ENCODE measurements at regions not wholly inside any gene's neighbourhood (a gene's known extent, or its start where the extent isn't known, plus 50 kb on each side); places are given as distances from the start of the nearest gene placed in this dataset.

DNA sequence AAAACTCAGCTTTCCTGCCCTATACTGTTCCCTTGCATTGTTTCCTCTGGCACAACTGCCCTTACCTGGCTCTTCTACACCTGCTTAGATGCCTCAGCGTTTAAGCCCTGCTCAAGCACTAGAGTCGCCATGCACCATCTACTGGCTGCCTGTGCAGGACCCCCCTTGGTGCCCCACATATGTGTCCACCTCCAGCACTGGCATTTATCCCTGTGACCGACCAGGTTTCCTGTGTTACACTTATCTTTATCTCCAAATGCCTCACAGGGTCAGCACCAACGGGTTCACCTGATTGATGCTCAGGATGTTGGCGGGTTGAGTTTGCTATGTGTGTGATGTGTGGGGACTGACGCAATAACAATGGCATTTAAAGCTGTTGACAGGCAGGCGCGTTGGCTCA, 177.5 kb downstream of the TMEM18 start:
- TF ChIP-seq, protein P1, sequence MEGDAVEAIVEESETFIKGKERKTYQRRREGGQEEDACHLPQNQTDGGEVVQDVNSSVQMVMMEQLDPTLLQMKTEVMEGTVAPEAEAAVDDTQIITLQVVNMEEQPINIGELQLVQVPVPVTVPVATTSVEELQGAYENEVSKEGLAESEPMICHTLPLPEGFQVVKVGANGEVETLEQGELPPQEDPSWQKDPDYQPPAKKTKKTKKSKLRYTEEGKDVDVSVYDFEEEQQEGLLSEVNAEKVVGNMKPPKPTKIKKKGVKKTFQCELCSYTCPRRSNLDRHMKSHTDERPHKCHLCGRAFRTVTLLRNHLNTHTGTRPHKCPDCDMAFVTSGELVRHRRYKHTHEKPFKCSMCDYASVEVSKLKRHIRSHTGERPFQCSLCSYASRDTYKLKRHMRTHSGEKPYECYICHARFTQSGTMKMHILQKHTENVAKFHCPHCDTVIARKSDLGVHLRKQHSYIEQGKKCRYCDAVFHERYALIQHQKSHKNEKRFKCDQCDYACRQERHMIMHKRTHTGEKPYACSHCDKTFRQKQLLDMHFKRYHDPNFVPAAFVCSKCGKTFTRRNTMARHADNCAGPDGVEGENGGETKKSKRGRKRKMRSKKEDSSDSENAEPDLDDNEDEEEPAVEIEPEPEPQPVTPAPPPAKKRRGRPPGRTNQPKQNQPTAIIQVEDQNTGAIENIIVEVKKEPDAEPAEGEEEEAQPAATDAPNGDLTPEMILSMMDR (IDR thresholded peaks at IDR 0.05): no peak

DNA sequence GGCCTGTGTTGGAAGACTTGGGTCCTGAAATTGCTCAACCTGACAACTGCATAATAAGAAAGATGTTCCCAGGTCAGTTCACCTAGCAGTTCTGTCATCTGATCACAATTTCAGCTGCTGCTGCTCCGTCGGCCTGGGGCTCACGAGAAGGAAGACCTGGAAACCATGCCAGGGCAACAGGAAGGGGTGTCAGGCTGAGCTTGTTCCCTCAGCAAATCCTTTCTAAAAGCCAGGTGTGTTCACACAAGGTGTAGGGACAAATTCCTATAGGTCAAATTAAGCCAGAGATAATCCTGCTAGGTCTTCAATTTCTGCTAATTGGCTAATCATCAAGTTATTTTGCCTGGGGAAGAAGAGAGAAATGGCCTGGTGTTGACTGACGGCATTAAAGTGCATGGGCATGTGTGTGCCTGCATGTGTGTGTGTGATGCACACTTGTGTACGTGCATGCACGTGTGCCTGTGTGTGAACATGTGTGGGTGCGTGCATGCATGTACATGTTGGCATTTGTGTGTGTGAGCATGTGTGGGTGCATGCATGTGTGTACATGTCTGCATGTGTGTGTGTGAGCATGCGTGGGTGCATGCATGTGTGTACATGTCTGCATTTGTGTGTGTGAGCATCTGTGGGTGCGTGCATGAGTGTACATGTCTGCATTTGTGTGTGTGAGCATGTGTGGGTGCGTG, 178.6 kb downstream of the TMEM18 start:
- TF ChIP-seq, protein P1 (IDR thresholded peaks at IDR 0.05): no peak

DNA sequence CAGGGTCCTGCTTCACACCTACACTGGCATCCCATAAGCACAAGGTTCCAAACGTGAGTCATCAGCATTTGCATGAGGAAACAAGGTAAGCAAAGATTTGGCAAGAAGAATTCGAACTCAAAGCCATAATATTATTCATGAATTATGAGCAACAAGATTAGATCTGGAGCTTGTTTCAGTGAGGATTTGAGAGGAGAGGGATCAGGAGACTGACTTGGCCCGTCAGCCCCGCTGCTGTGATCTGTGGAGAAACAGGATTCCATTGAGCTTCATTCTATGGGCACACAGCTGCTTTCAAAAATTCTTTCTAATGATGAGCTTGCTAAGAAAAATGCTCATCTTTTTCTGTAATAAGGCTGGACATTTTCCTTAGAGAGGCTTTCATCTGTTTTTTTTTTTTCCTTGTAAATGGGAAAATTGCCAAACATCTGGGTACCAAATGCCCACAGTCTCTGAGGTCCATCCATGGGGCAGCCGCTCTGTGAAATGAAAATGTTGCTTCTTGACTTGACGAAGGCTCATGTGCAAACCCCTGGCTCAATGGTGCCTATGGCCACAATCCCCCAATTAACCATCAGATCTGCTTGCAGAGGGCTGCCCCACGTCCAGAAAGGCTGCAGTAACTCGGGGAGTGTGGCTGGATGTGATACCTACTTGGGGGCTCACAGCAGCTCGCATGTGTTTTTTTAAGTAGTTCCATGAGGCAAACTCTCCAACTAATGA, 179.3 kb downstream of the TMEM18 start:
- TF ChIP-seq, protein P1 (IDR thresholded peaks at IDR 0.05): no peak

DNA sequence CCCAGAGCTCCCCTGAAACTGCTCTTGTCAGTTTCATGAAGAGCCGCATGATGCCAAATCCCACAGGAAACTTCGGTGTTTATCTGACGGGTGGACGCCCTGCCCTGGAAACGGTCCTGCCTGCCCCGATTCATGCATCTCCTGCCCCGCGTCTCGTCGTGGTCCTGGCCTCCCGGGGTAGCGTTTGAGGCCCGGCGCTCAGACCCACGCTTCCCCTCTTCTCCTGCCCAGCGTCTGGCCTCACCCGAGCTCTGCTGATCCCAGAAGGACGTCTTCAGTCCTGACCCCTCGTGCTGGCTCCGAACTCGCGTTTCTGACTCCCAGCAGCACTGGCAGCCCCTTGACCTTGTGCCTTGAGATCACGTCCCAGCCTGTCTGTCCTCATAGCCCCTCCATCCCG, 180.5 kb downstream of the TMEM18 start:
- TF ChIP-seq, protein P1 (IDR thresholded peaks at IDR 0.05): no peak

DNA sequence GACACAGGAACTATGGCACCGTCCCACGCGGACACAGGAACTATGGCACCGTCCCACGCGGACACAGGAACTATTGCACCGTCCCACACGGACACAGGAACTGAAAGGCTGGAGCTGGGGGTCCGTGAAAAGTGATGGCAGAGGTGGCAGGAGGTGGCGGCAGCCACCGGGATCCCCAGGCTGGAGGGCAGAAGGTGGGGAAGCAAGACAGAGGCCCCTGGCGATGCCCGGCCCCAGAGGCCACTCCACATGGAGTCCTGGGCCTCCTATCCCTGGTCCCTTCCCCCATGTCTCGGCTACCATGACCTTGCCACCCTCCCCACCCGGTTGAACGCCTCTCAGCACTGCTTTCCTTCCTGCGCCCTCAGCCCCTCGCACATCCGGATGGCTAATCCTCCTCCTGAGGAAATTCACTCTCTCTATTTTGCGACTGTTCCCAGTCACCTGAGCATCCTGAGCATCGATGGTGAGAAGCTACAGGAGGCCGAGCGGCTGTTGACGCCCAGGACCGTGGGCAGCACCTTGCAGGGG, 181.4 kb downstream of the TMEM18 start:
- TF ChIP-seq, protein P1 (IDR thresholded peaks at IDR 0.05): no peak

DNA sequence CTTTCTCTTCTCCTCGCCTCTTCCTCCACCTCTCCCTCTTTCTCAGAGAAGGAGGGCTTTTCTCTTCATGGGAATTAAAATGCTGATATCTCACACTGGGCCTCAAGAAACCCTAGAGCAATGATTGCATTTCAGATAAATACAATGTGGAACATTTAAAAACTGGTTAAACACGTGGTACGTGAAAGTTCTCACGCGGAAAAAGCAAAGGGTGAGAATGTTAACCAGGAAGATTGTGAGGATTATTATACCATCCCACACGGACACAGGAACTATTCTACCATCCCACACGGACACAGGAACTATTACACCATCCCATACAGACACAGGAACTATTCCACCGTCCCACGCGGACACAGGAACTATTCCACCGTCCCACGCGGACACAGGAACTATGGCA, 182.4 kb downstream of the TMEM18 start:
- TF ChIP-seq, protein P1 (IDR thresholded peaks at IDR 0.05): no peak

DNA sequence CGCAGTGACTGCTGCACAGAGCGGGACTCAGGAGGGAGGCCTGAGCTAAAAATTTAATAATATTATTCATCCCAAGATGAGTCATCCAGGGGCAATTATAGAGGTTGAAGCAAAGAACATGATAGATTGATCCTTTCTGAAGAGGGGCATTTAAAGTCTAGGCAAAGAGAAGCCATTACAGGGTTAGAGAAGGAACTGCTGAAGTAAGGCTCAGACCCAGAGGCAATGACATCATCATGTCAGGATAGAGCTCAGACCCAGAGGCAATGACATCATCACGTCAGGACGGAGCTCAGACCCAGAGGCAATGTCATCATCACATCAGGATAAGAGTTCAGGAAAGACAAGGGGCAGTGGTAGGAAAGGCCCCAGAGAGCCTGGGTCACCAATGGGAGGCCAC, 184.0 kb downstream of the TMEM18 start:
- TF ChIP-seq, protein P1 (IDR thresholded peaks at IDR 0.05): no peak

Data from LNCAP (cell line).